ENCODE measurements at regions not wholly inside any gene's neighbourhood (a gene's known extent, or its start where the extent isn't known, plus 50 kb on each side); places are given as distances from the start of the nearest gene placed in this dataset.
"Not testable (repeated sequence)": the region's sequence is repeated elsewhere in the genome, so short reads cannot be mapped to it uniquely, and the experiment has no call there.

DNA sequence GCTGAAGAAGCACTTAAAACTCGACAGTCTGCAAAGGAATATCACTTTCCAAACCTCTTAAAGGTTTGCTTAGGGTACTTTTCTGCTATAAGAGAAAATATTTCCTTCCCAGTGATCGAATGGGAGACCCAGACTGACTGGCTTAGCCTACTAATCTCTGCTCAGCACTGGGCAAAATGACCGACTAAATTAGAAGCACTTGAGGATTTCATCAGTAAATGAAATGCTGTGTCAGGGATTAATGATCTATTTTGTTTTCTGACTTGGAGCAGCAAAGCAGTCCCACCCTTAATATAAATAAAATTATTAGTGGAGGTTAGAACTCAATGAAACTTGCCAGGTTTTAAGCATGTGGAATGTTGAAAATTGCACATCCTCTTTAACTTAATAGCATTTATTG is 411.6 kb downstream of the NEBL start:
- no peak for DNase-seq

DNA sequence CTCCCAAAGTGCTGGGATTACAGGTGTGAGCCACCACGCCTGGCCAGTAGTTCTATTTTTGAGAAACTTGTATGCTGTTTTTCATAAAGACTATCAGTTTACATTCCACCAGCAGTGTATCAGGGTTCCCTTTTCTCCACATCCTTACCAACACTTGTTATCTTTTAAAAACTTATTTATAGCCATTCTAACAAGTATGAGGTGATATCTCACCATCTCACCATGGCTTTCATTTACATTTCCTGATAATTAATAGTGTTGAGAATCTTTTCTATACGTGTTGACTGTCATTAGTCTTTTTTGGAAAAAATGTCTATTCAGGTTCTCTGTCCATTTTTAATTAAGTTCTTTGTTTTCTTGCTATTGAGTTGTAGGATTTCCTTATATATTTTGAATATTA is 416.1 kb downstream of the NEBL start:
- DNase-seq, result no peak

GRCh38 chr10:20480575-20480974 is 416.5 kb downstream of the NEBL start:
- DNase-seq, result not testable (repeated sequence)

DNA sequence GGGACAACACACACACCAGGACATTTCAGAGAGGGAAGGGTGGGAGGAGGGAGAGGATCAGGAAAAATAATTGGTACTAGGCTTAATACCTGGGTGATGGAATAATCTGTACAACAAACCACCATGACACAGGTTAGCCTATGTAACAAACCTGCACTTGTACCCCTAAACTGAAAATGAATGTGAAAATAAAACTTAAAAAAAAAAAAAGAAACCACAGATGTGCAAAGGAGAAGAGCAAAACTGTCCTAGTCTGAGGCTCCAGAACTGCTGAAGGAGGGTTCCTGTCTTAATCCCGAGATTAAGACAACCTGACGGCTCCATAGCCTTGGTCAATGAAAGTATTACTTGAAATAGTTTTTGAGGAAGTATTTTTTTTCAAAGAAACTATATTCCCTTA is 423.0 kb downstream of the NEBL start:
- no peak for DNase-seq

GRCh38 chr10:20473023-20473760 is 423.9 kb downstream of the NEBL start:
- no peak for DNase-seq

DNA sequence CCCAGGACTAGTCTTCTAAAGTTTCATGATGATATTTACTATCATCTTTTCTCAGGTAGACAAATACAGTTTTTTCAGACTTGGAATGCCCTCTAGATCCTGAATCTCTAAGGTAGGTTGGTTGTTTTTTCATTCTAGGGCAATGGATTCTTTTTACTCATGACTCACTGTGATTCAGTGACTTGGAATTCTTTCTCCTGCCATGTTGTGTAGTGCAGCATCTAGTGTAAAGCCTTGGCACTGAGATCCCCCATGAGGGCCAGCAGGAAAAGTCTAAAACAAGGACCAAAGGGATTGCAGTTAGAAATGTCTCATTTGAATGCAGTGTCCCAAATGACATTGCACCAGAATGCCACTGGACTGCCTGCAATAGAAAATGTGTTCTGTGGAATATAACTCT is 430.4 kb downstream of the NEBL start:
- DNase-seq, result no peak

GRCh38 chr10:20457649-20458048 is 439.5 kb downstream of the NEBL start:
- DNase-seq, result no peak

DNA sequence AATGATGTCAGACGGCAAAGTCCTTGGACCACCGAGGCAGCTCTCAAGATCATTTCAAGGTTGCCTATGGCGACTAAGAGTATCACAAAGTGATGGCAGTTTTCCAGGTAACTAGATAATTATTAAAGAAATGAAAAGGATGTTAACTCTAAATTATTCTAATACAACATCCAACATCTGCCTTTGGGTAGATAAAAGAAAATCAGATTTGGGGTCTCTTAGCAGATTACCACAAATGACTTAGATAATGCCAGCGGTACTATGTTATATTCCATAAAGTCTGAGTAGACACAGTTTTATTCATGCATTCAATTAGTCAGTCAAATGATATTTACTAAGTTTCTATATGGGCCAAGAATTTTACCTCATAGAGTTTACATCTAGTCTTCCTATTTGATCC is 441.3 kb downstream of the NEBL start:
- DNase-seq, result no peak

DNA sequence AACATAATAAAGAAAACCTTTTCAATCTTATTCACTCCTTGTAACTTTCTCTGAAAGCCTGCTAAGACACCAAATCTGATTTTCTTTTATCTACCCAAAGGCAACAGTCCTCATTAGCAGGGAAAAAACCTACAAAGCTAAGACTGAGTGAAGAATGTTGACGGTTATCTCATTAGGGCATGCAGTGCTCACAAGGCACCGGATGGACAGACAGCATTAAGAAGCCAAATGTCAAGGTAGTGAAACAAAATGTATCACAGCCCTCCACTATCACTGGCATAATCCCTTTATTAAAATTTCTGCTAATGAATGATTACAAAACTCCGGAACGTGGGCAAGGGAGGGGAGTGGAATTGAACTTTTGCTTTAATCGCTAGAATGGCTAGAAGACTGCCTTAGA is 442.8 kb downstream of the NEBL start:
- no peak for DNase-seq

GRCh38 chr10:20446561-20447193 is 450.4 kb downstream of the NEBL start:
- no peak for DNase-seq

- DNase-seq, result no peak
Observed at GRCh38 chr10:20443094-20443493, 454.0 kb downstream of the NEBL start.

DNA sequence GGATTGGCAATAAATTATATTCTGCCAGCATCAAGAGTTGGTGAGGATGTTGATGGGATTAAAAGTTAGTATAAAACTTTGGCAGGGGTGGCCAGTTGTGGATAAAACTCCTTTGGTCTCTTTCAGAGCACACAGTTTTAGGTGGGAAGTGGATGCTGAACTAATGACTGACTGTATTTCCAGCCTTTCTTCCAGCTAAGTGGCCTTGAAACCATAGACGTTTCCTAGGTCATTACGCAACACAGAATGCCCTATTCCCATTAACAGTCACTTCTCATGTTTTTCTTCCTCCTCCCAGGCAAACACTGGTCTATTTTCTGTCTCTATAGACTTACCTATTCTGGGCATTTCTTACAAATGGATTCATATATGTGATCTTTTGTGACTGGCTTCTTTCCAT is 467.4 kb downstream of the NEBL start:
- DNase-seq, result no peak

GRCh38 chr10:20427821-20428220 is 469.3 kb downstream of the NEBL start:
- DNase-seq, result no peak

GRCh38 chr10:20418286-20418685 is 478.8 kb downstream of the NEBL start:
- DNase-seq, result no peak

GRCh38 chr10:20417791-20418190 is 479.3 kb downstream of the NEBL start:
- no peak for DNase-seq

- no peak for DNase-seq
Observed at GRCh38 chr10:20415684-20416083, 481.4 kb downstream of the NEBL start.

GRCh38 chr10:20407357-20407756 is 489.8 kb downstream of the NEBL start:
- no peak for DNase-seq

- DNase-seq, result no peak
Observed at GRCh38 chr10:20406281-20407104, 490.6 kb downstream of the NEBL start.

- no peak for DNase-seq
Observed at GRCh38 chr10:20405761-20406160, 491.4 kb downstream of the NEBL start.

DNA sequence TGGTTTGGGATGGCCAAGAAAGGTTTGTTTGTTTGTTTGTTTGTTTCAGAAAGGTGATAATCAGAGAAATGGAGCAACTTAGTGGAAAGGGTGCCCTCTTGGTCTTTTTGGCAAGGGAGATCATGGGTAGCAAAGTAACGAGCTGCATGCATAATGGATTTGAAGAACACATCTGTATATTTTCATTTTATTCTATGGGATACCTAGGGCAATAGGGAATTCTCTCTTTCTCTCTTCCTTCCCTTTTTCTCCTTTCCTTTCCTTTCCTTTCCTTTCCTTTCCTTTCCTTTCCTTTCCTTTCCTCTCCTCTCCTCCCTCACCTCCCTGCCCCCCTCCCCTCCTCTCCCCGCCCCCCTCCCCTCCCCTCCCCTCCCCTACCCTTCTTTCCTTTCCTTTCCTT is 492.1 kb downstream of the NEBL start:
- no peak for DNase-seq

DNA sequence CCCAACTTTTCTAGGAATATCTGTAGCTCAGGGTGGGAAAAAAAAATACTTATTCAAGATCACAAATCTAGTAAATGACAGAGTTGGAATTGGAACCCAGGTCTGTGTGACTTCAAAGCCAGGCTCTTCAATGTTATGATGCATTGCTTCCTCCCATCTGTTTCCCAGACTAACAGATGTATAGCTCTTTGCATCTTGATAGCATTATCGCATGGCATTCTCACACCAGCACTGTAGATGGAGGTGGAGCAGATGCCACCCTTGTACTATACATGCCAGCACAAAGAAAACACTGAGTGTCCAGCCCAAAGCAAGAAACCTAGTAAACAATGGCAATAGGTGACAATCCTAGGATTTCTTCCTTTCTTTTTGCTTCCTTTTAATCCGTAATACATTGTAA is 497.3 kb downstream of the NEBL start:
- no peak for DNase-seq

- no peak for DNase-seq
Observed at GRCh38 chr10:20396701-20397100, 500.4 kb downstream of the NEBL start.

GRCh38 chr10:20396205-20396604 is 500.9 kb downstream of the NEBL start:
- no peak for DNase-seq

DNA sequence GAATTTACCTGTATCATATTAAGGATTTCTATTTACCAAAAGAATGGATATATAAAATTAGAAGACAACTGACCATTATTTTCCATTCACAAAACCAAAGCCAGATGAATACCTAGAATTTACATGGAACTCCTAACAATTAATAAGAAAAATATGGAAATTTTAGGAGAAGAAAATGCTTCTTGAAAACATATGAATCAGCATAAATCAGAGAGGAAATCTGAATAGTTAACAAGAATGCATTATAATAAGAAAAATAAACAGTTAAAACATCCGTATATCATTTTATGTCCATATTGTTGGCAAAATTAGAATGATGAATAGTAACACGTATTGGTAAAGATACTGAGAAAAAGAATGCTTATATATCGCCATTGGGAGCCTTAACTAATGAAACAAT is 505.5 kb downstream of the NEBL start:
- no peak for DNase-seq
